Muscle layer of duodenum (tissue), 2 donors: ENCODE measurements at regions not wholly inside any gene's neighbourhood (a gene's known extent, or its start where the extent isn't known, plus 50 kb on each side); places are given as distances from the start of the nearest gene placed in this dataset.

Experiments used
- H3K27ac ChIP-seq: one replicate; pipeline ENCODE4 v1.7.0; 2013; ENCODE audit warnings: mild to moderate bottlenecking, low read length
- H3K27me3 ChIP-seq: one replicate; pipeline ENCODE4 v1.7.0; 2013; ENCODE audit warnings: low read depth, mild to moderate bottlenecking, control low read depth, low read length
- H3K36me3 ChIP-seq, 2 donors: one replicate each; pipeline ENCODE4 v1.7.0; 2013; ENCODE audit warnings: low read length in 2 of 2, control low read depth in 1 of 2, mild to moderate bottlenecking in 1 of 2; ENCODE audit not compliant: insufficient read depth in 2 of 2, control insufficient read depth in 1 of 2
- H3K4me1 ChIP-seq, 2 donors: one replicate each; pipeline ENCODE4 v1.7.0; 2013; ENCODE audit warnings: low read length in 2 of 2, mild to moderate bottlenecking in 2 of 2, control low read depth in 1 of 2, moderate library complexity in 1 of 2; ENCODE audit not compliant: insufficient read depth in 2 of 2, control insufficient read depth in 1 of 2
- H3K4me3 ChIP-seq, 2 donors: one replicate each; pipeline ENCODE4 v1.7.0; 2013; ENCODE audit warnings: low read length in 2 of 2, low read depth in 1 of 2, mild to moderate bottlenecking in 1 of 2
- H3K9me3 ChIP-seq, 2 donors: one replicate each; pipeline ENCODE4 v1.7.0; 2013; ENCODE audit warnings: low read length in 2 of 2, control low read depth in 1 of 2, mild to moderate bottlenecking in 1 of 2; ENCODE audit not compliant: control insufficient read depth in 1 of 2
- donor health status: healthy.

DNA sequence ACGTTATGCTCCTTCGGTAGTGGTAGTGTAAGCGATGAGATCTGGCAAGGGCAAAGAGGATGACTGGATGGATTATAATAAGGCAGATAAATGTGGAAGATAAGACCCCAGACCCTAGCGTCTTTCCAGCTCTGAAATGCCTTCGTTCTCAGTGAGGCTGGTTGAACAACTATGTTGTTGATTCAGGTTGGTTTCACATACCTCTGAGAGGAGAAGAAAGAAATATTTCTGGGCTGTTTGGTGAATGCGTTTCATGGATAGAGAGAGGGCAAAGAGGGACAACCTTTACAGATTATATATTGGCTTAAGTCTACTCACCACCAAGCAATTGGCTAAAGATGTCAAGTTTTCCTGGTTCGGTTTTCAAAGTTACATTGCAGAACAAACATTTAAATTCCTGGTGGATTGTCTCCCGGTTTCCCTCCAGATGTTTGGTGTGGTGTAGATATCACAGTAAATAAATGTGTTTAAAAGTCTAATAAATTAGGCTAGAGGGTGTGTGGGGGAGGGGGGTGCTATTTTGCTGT, 190.1 kb upstream of the GLI2 start:
- H3K4me1 ChIP-seq: no peaks in the 10 kb centered on the region
- no peak overlapping the region for H3K4me3 ChIP-seq
- H3K27ac ChIP-seq: no peak overlapping the region
- no peaks in the 10 kb centered on the region for H3K36me3 ChIP-seq
- no peaks in the 10 kb centered on the region for H3K27me3 ChIP-seq
- H3K9me3 ChIP-seq: no peaks in the 10 kb centered on the region

GRCh38 chr2:120546048-120546864, 189.4 kb upstream of the GLI2 start:
- H3K4me1 ChIP-seq: no peaks in the 10 kb centered on the region
- no peak overlapping the region for H3K27ac ChIP-seq
- no peaks in the 10 kb centered on the region for H3K27me3 ChIP-seq
- no peaks in the 10 kb centered on the region for H3K9me3 ChIP-seq
- no peaks in the 10 kb centered on the region for H3K36me3 ChIP-seq
- no peak overlapping the region for H3K4me3 ChIP-seq

GRCh38 chr2:120546865-120547390, 188.7 kb upstream of the GLI2 start:
- Histone ChIP-seq H3K27ac (no peak overlapping the region), H3K27me3 (no peaks in the 10 kb centered on the region), H3K36me3 (no peaks in the 10 kb centered on the region), H3K9me3 (no peaks in the 10 kb centered on the region), H3K4me1 (peaks cover 0 to 4% of the 10 kb centered on the region in 2 donors), H3K4me3 (no peak overlapping the region)

GRCh38 chr2:120547662-120548061, 188.0 kb upstream of the GLI2 start:
- Histone ChIP-seq H3K27ac (no peak overlapping the region), H3K4me1 (peaks cover 0 to 11% of the 10 kb centered on the region in 2 donors)

GRCh38 chr2:120548627-120549608, 186.8 kb upstream of the GLI2 start:
- Histone ChIP-seq H3K27me3 (no peaks in the 10 kb centered on the region), H3K4me3 (no peak overlapping the region), H3K4me1 (peaks cover 0 to 17% of the 10 kb centered on the region in 2 donors), H3K27ac (no peak overlapping the region), H3K36me3 (no peaks in the 10 kb centered on the region), H3K9me3 (no peaks in the 10 kb centered on the region)

More at GRCh38 chr2:120547662-120548061, 188.0 kb upstream of the GLI2 start:
- Histone ChIP-seq H3K27me3 (no peaks in the 10 kb centered on the region), H3K36me3 (no peaks in the 10 kb centered on the region), H3K9me3 (no peaks in the 10 kb centered on the region), H3K4me3 (no peak overlapping the region)

DNA sequence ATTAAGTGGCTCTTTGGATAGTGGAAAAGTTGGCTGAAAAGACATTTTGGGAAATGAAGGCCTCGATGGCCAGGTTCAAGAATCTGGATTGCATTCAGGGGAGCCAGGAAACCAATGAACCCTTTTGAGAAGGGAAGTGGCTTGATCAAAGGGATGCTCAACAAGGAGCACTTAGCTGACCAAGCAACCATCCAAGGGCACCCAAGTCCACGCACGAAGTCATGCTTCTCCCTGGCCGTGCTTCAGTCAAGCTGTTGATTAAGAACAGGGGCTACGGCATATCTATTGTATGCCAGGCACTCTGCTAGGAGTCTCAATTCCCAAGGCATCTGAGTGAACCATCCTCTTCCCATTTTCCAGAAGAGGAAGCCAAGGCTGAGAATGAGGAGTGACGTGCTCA, 185.8 kb upstream of the GLI2 start:
- no peaks in the 10 kb centered on the region for H3K27me3 ChIP-seq
- no peaks in the 10 kb centered on the region for H3K36me3 ChIP-seq
- no peak overlapping the region for H3K27ac ChIP-seq
- H3K4me3 ChIP-seq: no peak overlapping the region
- H3K4me1 ChIP-seq: peaks cover 0 to 17% of the 10 kb centered on the region in 2 donors
- no peaks in the 10 kb centered on the region for H3K9me3 ChIP-seq

DNA sequence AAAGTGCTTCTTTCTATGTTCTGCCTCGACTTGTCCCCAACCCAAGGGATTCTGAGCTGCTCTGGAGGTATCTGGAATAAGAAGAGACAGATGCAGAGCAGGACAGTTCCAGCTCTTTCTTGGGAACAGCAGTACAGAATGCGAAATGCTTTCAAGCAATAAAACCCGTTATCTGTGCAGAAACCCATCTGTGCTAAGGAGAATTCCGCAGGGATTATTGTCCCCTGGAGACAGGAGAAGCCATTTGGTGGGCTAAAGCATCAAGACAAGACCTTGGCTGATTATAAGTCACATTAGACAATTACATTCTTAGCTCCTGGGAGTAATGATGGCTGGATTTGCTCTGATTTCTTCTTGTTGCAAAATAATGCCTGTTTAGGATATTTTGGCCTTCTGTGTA, 185.4 kb upstream of the GLI2 start:
- Histone ChIP-seq H3K27me3 (no peaks in the 10 kb centered on the region), H3K27ac (no peak overlapping the region), H3K4me1 (peaks cover 0 to 17% of the 10 kb centered on the region in 2 donors), H3K4me3 (no peak overlapping the region), H3K36me3 (no peaks in the 10 kb centered on the region), H3K9me3 (no peaks in the 10 kb centered on the region)

DNA sequence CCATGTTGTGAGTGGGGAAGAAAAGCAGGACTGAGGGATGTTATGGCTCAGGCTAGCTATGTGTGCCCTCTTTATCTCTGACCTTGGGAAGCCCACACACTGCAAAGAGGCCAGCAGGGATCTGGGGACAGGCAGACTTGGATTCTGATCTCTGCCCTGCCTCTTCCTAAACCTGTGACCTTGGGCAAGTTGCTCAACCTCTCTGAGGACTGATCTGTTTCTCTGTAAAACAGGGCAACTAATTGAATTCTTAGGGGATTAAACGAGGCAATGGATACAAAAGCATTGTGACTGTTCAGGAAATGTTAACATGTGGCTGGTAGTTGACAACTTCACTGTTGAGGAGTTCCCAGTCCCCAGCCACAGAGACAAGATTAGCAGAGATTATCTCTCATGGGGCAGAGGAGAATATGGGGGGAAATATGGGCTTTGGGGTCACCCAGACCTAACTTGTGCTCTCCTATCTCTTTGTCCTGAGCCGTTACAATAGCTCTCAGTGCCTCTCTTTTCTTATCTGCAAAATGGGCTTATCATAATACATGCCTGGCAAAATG, 184.7 kb upstream of the GLI2 start:
- Histone ChIP-seq H3K9me3 (no peaks in the 10 kb centered on the region), H3K27ac (no peak overlapping the region), H3K4me3 (no peak overlapping the region), H3K4me1 (peaks cover 0 to 17% of the 10 kb centered on the region in 2 donors), H3K27me3 (no peaks in the 10 kb centered on the region), H3K36me3 (no peaks in the 10 kb centered on the region)

- Histone ChIP-seq H3K4me1 (peaks cover 0 to 17% of the 10 kb centered on the region in 2 donors), H3K27ac (no peak overlapping the region), H3K27me3 (no peaks in the 10 kb centered on the region), H3K9me3 (no peaks in the 10 kb centered on the region), H3K36me3 (no peaks in the 10 kb centered on the region), H3K4me3 (no peak overlapping the region)
Observed at GRCh38 chr2:120551522-120551921, 184.1 kb upstream of the GLI2 start.

DNA sequence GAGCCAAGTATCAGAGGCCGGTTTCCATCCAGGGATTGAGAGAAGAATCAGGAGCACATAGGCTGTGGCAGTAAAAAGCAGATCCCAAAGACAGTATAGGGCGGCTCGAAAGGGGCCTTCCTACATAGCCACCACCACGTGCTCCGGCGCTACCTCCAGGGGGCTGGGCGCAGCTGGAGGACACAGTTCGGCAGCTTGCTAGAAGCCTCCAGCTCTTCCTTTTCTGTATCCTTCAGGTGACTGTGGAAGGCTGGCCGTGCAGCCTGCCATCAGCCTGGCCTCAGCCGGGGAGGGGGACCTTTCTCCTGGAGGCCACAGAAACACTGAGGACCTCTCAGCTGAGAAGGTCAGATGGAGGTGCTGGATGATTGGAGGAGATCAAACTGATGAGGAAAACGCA, 183.6 kb upstream of the GLI2 start:
- Histone ChIP-seq H3K4me3 (no peak overlapping the region), H3K27me3 (no peaks in the 10 kb centered on the region), H3K9me3 (no peaks in the 10 kb centered on the region), H3K36me3 (no peaks in the 10 kb centered on the region), H3K27ac (no peak overlapping the region), H3K4me1 (peaks cover 0 to 17% of the 10 kb centered on the region in 2 donors)
